Pancreas (tissue), 10 donors: ENCODE measurements at regions not wholly inside any gene's neighbourhood (a gene's known extent, or its start where the extent isn't known, plus 50 kb on each side); places are given as distances from the start of the nearest gene placed in this dataset.

ENCODE experiments used
- ATAC-seq, 4 donors: fragments of 200-7000 bp; cut with Tn5 transposase; one replicate each; pipeline versions ENCODE4 v1.8.0 to v1.9.1; 2020; ENCODE audit warnings: mild to moderate bottlenecking in 4 of 4, moderate library complexity in 4 of 4
- DNase-seq, 6 donors: peaks; one replicate each; pipeline ENCODE4 v3.0.0-alpha.2; 2020
- FAIRE-seq: peaks from 2 replicates; lab custom pipeline; 2012; peaks lifted over from hg19 to GRCh38; lab: Jason Lieb, UNC
- H3K27ac ChIP-seq, 4 donors: fragments of 200-600 bp; sonication (generic); 1 replicate in 3 of 4; 2 replicates in 1 of 4; pipeline versions ENCODE4 v1.5.0 to v1.8.0; 2020
- H3K27me3 ChIP-seq, 4 donors: fragments of 200-600 bp; one replicate each; pipeline ENCODE4 v1.8.0; 2021
- H3K36me3 ChIP-seq, 3 donors: fragments of 200-600 bp; sonication (generic) in 1 of 3; one replicate each; pipeline versions ENCODE4 v1.5.0 to v1.8.0; 2020 to 2021
- H3K4me1 ChIP-seq, 3 donors: fragments of 200-600 bp; one replicate each; pipeline ENCODE4 v1.8.0; 2021
- H3K4me3 ChIP-seq, 4 donors: fragments of 200-600 bp; sonication (generic) in 2 of 4; one replicate each; pipeline versions ENCODE4 v1.5.0 to v1.8.0; 2020 to 2021
- H3K9me3 ChIP-seq, 4 donors: fragments of 200-600 bp; one replicate each; pipeline ENCODE4 v1.8.0; 2021
- WGBS, 2 donors: extraction: QIAGEN DNeasy Blood & Tissue Kit; methylation state at CpG; one replicate each; pipeline ENCODE4 v1.1.7; 2013; 5-methylcytosine and 5-hydroxymethylcytosine counted together
- intact Hi-C, 3 donors: fragments of 100-400 bp; cut with DNase I; formaldehyde crosslinking; loops; one replicate each; pipeline versions ENCODE4 v1.11.1 to v1.14.2; 2022
- TF ChIP-seq, protein P1 (sequence below), 4 donors: fragments of 200-600 bp; sonication (generic) in 3 of 4; IDR thresholded peaks; one replicate each; pipeline versions ENCODE4 v1.5.0 to v1.8.0; 2021; ENCODE audit warnings: antibody characterized with exemption in 4 of 4
- donor health status: healthy with polysubstance abuse.
- donor health status: DM: no; HTN: no; CAD: no; lungs with moderate emphysema.
- donor health status: DM: no; HTN: no; CAD: no.
- donor health status: control.
- donor health status: control.
- donor health status: Bipolar disorder and iron deficiency.
- donor health status: DM: yes; HTN: yes; CAD: no.
- donor health status: DM: no; HTN: no; CAD: no.
- donor health status: DM: no; HTN: no; CAD: no.
- donor health status: DM: yes; HTN: yes; CAD: no.

DNA sequence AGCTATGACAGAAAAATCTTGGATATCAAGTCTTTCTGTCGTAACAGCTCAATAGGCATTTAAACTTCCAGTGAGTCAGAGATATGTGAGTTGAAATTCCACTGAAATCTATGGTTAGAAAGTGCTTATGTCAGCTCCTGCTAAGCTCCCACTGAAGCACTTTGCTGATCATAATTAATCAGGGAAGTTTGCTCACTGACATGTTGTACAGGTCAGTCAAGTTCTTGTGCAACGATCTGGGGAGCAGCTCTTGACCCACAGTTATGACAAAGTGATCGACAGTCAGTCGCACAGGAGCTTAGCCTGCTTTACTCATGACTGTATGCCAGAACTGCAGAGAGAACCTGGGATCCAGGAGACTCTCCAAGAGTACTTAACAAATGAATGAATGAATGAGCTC lies 453.5 kb downstream of the SOX2 start:
- ATAC-seq (peak in 2 of 4 donors; percentile 38 to 50), FAIRE-seq (no peak)

GRCh38 chr3:182172534-182172933 lies 460.8 kb downstream of the SOX2 start:
- H3K27ac ChIP-seq = no peak overlapping the region
- intact Hi-C loops = no loop called here
- H3K4me3 ChIP-seq = no peak overlapping the region
- H3K36me3 ChIP-seq = no peaks in the 10 kb centered on the region
- ATAC-seq = no peak
- TF ChIP-seq, protein P1, sequence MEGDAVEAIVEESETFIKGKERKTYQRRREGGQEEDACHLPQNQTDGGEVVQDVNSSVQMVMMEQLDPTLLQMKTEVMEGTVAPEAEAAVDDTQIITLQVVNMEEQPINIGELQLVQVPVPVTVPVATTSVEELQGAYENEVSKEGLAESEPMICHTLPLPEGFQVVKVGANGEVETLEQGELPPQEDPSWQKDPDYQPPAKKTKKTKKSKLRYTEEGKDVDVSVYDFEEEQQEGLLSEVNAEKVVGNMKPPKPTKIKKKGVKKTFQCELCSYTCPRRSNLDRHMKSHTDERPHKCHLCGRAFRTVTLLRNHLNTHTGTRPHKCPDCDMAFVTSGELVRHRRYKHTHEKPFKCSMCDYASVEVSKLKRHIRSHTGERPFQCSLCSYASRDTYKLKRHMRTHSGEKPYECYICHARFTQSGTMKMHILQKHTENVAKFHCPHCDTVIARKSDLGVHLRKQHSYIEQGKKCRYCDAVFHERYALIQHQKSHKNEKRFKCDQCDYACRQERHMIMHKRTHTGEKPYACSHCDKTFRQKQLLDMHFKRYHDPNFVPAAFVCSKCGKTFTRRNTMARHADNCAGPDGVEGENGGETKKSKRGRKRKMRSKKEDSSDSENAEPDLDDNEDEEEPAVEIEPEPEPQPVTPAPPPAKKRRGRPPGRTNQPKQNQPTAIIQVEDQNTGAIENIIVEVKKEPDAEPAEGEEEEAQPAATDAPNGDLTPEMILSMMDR (IDR thresholded peaks at IDR 0.05) = no peak
- no peak for DNase-seq
- no peaks in the 10 kb centered on the region for H3K9me3 ChIP-seq
- H3K4me1 ChIP-seq = no peaks in the 10 kb centered on the region
- H3K27me3 ChIP-seq = peaks cover 0 to 19% (median 2%) of the 10 kb centered on the region in 4 donors
- WGBS, 2 donors = 18 to 45% methylated on average over 4 of the region's 4 CpGs
- FAIRE-seq = no peak

More for the DNA sequence above, 453.5 kb downstream of the SOX2 start:
- intact Hi-C loops = no loop called here
- Histone ChIP-seq H3K27ac (no peak overlapping the region), H3K27me3 (peaks cover 0 to 4% (median under 1%) of the 10 kb centered on the region in 4 donors), H3K4me1 (no peaks in the 10 kb centered on the region), H3K9me3 (no peaks in the 10 kb centered on the region), H3K36me3 (no peaks in the 10 kb centered on the region), H3K4me3 (no peak overlapping the region)
- WGBS, 2 donors = 22 to 24% methylated on average over 4 of the region's 4 CpGs
- no peak for DNase-seq
- TF ChIP-seq, protein P1 (IDR thresholded peaks at IDR 0.05) = no peak

- Histone ChIP-seq H3K4me3 (no peak overlapping the region), H3K36me3 (no peaks in the 10 kb centered on the region), H3K9me3 (no peaks in the 10 kb centered on the region), H3K27me3 (peaks cover 0 to 3% (median 0%) of the 10 kb centered on the region in 4 donors), H3K4me1 (no peaks in the 10 kb centered on the region), H3K27ac (no peak overlapping the region)
- FAIRE-seq = no peak
- no peak for ATAC-seq
- no peak for DNase-seq
- TF ChIP-seq, protein P1 (IDR thresholded peaks at IDR 0.05) = no peak
- intact Hi-C loops = no loop called here
- WGBS, 2 donors = 65 to 71% methylated on average over 5 of the region's 5 CpGs
Observed at GRCh38 chr3:182178488-182179200, 466.9 kb downstream of the SOX2 start.

GRCh38 chr3:182179631-182180030 lies 467.9 kb downstream of the SOX2 start:
- ATAC-seq (no peak), FAIRE-seq (no peak), DNase-seq (no peak)
- TF ChIP-seq, protein P1 (IDR thresholded peaks at IDR 0.05) = no peak
- no peak overlapping the region for H3K4me3 ChIP-seq
- H3K27ac ChIP-seq = no peak overlapping the region
- intact Hi-C loops = no loop called here
- WGBS, 2 donors = 51 to 68% methylated on average over 1 of the region's 1 CpG
- H3K36me3 ChIP-seq = no peaks in the 10 kb centered on the region
- no peaks in the 10 kb centered on the region for H3K9me3 ChIP-seq
- no peaks in the 10 kb centered on the region for H3K4me1 ChIP-seq
- peaks cover 0 to 3% (median 0%) of the 10 kb centered on the region in 4 donors for H3K27me3 ChIP-seq
